WTC11 (cell line): ENCODE measurements at regions not wholly inside any gene's neighbourhood (a gene's known extent, or its start where the extent isn't known, plus 50 kb on each side); places are given as distances from the start of the nearest gene placed in this dataset.

Source experiments
- ATAC-seq: fragments of 200-7000 bp; cut with Tn5 transposase; 2 replicates; pipeline ENCODE4 v1.10.0; 2021; ENCODE audit warnings: mild to moderate bottlenecking, moderate library complexity
- CTCF ChIA-PET: fragments of 300-600 bp; sonication (Branson Sonifier 250); formaldehyde crosslinking; loops from one replicate; lab custom pipeline; 2021; ENCODE audit warnings: antibody characterized with exemption; lab: Charles Lee
- POLR2A ChIA-PET: fragments of 350-600 bp; sonication (Branson Sonifier 250); formaldehyde crosslinking; loops from one replicate; lab custom pipeline; 2021; ENCODE audit warnings: antibody characterized with exemption; lab: Charles Lee
- DNase-seq: peaks from one replicate; pipeline ENCODE4 v3.0.0; 2021; ENCODE audit warnings: low spot score
- H3K27ac Mint-ChIP-seq: 2 replicates; pipeline ENCODE4 v1.8.0; 2021; ENCODE audit warnings: mixed read lengths
- H3K27me3 Mint-ChIP-seq: 2 replicates; pipeline ENCODE4 v1.8.0; 2021; ENCODE audit warnings: low read depth, mild to moderate bottlenecking, moderate library complexity, mixed read lengths
- H3K36me3 Mint-ChIP-seq: 2 replicates; pipeline ENCODE4 v1.8.0; 2021; ENCODE audit warnings: mixed read lengths
- H3K4me1 Mint-ChIP-seq: 2 replicates; pipeline ENCODE4 v1.8.0; 2022; ENCODE audit warnings: mixed read lengths
- H3K4me3 Mint-ChIP-seq: 2 replicates; pipeline ENCODE4 v1.8.0; 2021; ENCODE audit warnings: mild to moderate bottlenecking, moderate library complexity, mixed read lengths
- H3K9me3 Mint-ChIP-seq: 2 replicates; pipeline ENCODE4 v1.8.0; 2021; ENCODE audit warnings: mixed read lengths
- CBFB ChIP-seq: sonication (generic); formaldehyde crosslinking; IDR thresholded peaks from 2 replicates; pipeline ENCODE4 v1.8.1; 2022; ENCODE audit warnings: mild to moderate bottlenecking, low read depth, missing genetic modification reagents
- ETV6 ChIP-seq: sonication (generic); formaldehyde crosslinking; IDR thresholded peaks from 2 replicates; pipeline ENCODE4 v1.8.1; 2022; ENCODE audit warnings: mild to moderate bottlenecking, missing genetic modification reagents
- FOXP1 ChIP-seq: sonication (generic); formaldehyde crosslinking; IDR thresholded peaks from 2 replicates; pipeline ENCODE4 v1.8.0; 2022; ENCODE audit warnings: missing genetic modification reagents, mild to moderate bottlenecking, moderate library complexity, borderline replicate concordance
- GRHL2 ChIP-seq: fragments of 250-450 bp; sonication (Bioruptor Pico); IDR thresholded peaks from 2 replicates; pipeline ENCODE4 v1.8.0; 2022; ENCODE audit warnings: mild to moderate bottlenecking, moderate library complexity; ENCODE audit not compliant: insufficient replicate concordance, severe bottlenecking
- JUN ChIP-seq: sonication (generic); formaldehyde crosslinking; IDR thresholded peaks from 2 replicates; pipeline ENCODE4 v1.8.0; 2023; ENCODE audit warnings: mild to moderate bottlenecking, missing genetic modification reagents
- MYBL2 ChIP-seq: sonication (generic); formaldehyde crosslinking; IDR thresholded peaks from 2 replicates; pipeline ENCODE4 v1.8.1; 2023; ENCODE audit warnings: mild to moderate bottlenecking, moderate library complexity, missing genetic modification reagents
- NR2C2 ChIP-seq: sonication (generic); formaldehyde crosslinking; IDR thresholded peaks from 2 replicates; pipeline ENCODE4 v1.8.0; 2022; ENCODE audit warnings: mild to moderate bottlenecking, missing genetic modification reagents
- TCF7 ChIP-seq: sonication (generic); formaldehyde crosslinking; IDR thresholded peaks from 2 replicates; pipeline ENCODE4 v1.8.0; 2022; ENCODE audit warnings: mild to moderate bottlenecking, low read depth, missing genetic modification reagents, moderate library complexity
- TF ChIP-seq, protein P1 (sequence below): fragments of 250-450 bp; sonication (Bioruptor Pico); IDR thresholded peaks from 2 replicates; pipeline ENCODE4 v1.9.0; 2021; ENCODE audit warnings: moderate library complexity, mild to moderate bottlenecking, inconsistent platforms, borderline replicate concordance
- TF ChIP-seq, protein P2 (sequence below): fragments of 250-450 bp; sonication (Bioruptor Pico); IDR thresholded peaks from 2 replicates; pipeline ENCODE4 v1.9.0; 2021; ENCODE audit warnings: mild to moderate bottlenecking, borderline replicate concordance
- TF ChIP-seq, protein P3 (sequence below): sonication (generic); formaldehyde crosslinking; conservative IDR thresholded peaks from 2 replicates; pipeline ENCODE4 v1.8.1; 2022; ENCODE audit warnings: mild to moderate bottlenecking, missing genetic modification reagents
- TF ChIP-seq, protein P4 (sequence below): sonication (generic); formaldehyde crosslinking; IDR thresholded peaks from 2 replicates; pipeline ENCODE4 v1.8.0; 2022; ENCODE audit warnings: missing genetic modification reagents
- TF ChIP-seq, protein P5 (sequence below): sonication (generic); formaldehyde crosslinking; IDR thresholded peaks from 2 replicates; pipeline ENCODE4 v1.8.0; 2022; ENCODE audit warnings: mild to moderate bottlenecking, missing genetic modification reagents
- TF ChIP-seq, protein P6 (sequence below): fragments of 250-450 bp; sonication (Bioruptor Pico); IDR thresholded peaks from 2 replicates; pipeline ENCODE4 v1.8.0; 2021; ENCODE audit warnings: mild to moderate bottlenecking
- TF ChIP-seq, protein P7 (sequence below): sonication (generic); formaldehyde crosslinking; IDR thresholded peaks from 2 replicates; pipeline ENCODE4 v1.8.1; 2023; ENCODE audit warnings: mild to moderate bottlenecking, moderate library complexity, missing genetic modification reagents
- TF ChIP-seq, protein P8 (sequence below): sonication (generic); formaldehyde crosslinking; IDR thresholded peaks from 2 replicates; pipeline ENCODE4 v1.8.0; 2022; ENCODE audit warnings: mild to moderate bottlenecking, missing genetic modification reagents
- TF ChIP-seq, protein P9 (sequence below): sonication (generic); formaldehyde crosslinking; IDR thresholded peaks from 2 replicates; pipeline ENCODE4 v1.8.1; 2023; ENCODE audit warnings: mild to moderate bottlenecking, missing genetic modification reagents, borderline replicate concordance

DNA sequence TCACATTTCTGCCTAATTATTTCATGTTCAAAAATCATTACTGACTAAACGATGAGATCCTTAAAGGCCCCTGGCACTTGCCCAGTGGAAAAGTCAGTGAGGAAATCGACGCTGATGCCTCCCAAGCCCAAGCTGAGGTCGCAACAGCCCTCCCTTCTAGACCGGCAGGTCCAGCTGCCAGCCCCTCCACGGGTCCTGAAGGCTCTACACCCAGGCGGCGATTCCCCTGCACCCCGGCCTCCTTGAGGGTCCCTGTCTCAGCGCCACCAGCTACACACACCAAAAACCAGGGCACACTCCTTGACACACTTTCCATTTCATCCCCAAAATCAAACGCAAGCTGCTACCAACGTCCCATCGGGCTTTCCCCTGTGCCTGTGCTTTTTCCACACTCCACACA, 200.1 kb upstream of the RNF32 start (continued):
- TF ChIP-seq, protein P1, sequence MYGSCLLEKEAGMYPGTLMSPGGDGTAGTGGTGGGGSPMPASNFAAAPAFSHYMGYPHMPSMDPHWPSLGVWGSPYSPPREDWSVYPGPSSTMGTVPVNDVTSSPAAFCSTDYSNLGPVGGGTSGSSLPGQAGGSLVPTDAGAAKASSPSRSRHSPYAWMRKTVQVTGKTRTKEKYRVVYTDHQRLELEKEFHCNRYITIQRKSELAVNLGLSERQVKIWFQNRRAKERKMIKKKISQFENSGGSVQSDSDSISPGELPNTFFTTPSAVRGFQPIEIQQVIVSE (CRISPR knock-in tag), result no peak

DNA sequence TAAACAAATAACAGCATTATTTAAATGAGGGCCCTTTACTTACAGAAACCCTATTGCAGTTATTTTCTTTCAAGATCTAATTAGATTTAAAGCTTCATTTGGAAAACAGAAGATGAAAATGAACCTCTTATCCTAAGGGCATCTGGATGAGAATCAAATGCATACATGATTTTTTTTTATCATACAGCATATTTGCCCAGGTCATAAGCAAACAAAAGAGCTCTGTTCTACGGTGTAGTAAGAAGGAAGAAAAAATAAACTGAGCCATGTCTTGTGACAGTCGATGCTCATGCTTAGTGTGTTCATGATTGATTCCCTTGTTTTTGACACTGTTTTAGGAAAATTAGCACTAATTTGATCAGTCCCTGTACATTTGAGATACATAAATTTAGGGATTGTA, 202.6 kb upstream of the RNF32 start:
- ChIA-PET CTCF (no interaction called here), POLR2A (no interaction called here)
- ATAC-seq (no peak), DNase-seq (no peak)
- H3K27me3 Mint-ChIP-seq, result no peaks in the 10 kb centered on the region; the same call in none of the 2 replicates
- H3K4me3 Mint-ChIP-seq, result no peak overlapping the region
- peaks cover 41% of the 10 kb centered on the region for H3K9me3 Mint-ChIP-seq
- no peak overlapping the region for H3K27ac Mint-ChIP-seq
- H3K36me3 Mint-ChIP-seq, result peaks cover 15% of the 10 kb centered on the region
- H3K4me1 Mint-ChIP-seq, result peaks cover 10% of the 10 kb centered on the region
- TF ChIP-seq, protein P2, sequence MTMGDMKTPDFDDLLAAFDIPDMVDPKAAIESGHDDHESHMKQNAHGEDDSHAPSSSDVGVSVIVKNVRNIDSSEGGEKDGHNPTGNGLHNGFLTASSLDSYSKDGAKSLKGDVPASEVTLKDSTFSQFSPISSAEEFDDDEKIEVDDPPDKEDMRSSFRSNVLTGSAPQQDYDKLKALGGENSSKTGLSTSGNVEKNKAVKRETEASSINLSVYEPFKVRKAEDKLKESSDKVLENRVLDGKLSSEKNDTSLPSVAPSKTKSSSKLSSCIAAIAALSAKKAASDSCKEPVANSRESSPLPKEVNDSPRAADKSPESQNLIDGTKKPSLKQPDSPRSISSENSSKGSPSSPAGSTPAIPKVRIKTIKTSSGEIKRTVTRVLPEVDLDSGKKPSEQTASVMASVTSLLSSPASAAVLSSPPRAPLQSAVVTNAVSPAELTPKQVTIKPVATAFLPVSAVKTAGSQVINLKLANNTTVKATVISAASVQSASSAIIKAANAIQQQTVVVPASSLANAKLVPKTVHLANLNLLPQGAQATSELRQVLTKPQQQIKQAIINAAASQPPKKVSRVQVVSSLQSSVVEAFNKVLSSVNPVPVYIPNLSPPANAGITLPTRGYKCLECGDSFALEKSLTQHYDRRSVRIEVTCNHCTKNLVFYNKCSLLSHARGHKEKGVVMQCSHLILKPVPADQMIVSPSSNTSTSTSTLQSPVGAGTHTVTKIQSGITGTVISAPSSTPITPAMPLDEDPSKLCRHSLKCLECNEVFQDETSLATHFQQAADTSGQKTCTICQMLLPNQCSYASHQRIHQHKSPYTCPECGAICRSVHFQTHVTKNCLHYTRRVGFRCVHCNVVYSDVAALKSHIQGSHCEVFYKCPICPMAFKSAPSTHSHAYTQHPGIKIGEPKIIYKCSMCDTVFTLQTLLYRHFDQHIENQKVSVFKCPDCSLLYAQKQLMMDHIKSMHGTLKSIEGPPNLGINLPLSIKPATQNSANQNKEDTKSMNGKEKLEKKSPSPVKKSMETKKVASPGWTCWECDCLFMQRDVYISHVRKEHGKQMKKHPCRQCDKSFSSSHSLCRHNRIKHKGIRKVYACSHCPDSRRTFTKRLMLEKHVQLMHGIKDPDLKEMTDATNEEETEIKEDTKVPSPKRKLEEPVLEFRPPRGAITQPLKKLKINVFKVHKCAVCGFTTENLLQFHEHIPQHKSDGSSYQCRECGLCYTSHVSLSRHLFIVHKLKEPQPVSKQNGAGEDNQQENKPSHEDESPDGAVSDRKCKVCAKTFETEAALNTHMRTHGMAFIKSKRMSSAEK (CRISPR knock-in tag), result no peak
- TF ChIP-seq, protein P3, sequence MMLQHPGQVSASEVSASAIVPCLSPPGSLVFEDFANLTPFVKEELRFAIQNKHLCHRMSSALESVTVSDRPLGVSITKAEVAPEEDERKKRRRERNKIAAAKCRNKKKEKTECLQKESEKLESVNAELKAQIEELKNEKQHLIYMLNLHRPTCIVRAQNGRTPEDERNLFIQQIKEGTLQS (CRISPR knock-in tag), result no peak
- TF ChIP-seq, protein P4, sequence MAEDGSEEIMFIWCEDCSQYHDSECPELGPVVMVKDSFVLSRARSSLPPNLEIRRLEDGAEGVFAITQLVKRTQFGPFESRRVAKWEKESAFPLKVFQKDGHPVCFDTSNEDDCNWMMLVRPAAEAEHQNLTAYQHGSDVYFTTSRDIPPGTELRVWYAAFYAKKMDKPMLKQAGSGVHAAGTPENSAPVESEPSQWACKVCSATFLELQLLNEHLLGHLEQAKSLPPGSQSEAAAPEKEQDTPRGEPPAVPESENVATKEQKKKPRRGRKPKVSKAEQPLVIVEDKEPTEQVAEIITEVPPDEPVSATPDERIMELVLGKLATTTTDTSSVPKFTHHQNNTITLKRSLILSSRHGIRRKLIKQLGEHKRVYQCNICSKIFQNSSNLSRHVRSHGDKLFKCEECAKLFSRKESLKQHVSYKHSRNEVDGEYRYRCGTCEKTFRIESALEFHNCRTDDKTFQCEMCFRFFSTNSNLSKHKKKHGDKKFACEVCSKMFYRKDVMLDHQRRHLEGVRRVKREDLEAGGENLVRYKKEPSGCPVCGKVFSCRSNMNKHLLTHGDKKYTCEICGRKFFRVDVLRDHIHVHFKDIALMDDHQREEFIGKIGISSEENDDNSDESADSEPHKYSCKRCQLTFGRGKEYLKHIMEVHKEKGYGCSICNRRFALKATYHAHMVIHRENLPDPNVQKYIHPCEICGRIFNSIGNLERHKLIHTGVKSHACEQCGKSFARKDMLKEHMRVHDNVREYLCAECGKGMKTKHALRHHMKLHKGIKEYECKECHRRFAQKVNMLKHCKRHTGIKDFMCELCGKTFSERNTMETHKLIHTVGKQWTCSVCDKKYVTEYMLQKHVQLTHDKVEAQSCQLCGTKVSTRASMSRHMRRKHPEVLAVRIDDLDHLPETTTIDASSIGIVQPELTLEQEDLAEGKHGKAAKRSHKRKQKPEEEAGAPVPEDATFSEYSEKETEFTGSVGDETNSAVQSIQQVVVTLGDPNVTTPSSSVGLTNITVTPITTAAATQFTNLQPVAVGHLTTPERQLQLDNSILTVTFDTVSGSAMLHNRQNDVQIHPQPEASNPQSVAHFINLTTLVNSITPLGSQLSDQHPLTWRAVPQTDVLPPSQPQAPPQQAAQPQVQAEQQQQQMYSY (CRISPR knock-in tag), result no peak
- no peak for TF ChIP-seq ETV6 (CRISPR knock-in tag)
- TF ChIP-seq, protein P5, sequence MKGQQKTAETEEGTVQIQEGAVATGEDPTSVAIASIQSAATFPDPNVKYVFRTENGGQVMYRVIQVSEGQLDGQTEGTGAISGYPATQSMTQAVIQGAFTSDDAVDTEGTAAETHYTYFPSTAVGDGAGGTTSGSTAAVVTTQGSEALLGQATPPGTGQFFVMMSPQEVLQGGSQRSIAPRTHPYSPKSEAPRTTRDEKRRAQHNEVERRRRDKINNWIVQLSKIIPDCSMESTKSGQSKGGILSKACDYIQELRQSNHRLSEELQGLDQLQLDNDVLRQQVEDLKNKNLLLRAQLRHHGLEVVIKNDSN (CRISPR knock-in tag), result no peak
- no peak for TF ChIP-seq NR2C2 (CRISPR knock-in tag)
- TF ChIP-seq, protein P6, sequence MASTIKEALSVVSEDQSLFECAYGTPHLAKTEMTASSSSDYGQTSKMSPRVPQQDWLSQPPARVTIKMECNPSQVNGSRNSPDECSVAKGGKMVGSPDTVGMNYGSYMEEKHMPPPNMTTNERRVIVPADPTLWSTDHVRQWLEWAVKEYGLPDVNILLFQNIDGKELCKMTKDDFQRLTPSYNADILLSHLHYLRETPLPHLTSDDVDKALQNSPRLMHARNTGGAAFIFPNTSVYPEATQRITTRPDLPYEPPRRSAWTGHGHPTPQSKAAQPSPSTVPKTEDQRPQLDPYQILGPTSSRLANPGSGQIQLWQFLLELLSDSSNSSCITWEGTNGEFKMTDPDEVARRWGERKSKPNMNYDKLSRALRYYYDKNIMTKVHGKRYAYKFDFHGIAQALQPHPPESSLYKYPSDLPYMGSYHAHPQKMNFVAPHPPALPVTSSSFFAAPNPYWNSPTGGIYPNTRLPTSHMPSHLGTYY, result no peak
- TF ChIP-seq FOXP1 (CRISPR knock-in tag), result no peak
- TF ChIP-seq, protein P7, sequence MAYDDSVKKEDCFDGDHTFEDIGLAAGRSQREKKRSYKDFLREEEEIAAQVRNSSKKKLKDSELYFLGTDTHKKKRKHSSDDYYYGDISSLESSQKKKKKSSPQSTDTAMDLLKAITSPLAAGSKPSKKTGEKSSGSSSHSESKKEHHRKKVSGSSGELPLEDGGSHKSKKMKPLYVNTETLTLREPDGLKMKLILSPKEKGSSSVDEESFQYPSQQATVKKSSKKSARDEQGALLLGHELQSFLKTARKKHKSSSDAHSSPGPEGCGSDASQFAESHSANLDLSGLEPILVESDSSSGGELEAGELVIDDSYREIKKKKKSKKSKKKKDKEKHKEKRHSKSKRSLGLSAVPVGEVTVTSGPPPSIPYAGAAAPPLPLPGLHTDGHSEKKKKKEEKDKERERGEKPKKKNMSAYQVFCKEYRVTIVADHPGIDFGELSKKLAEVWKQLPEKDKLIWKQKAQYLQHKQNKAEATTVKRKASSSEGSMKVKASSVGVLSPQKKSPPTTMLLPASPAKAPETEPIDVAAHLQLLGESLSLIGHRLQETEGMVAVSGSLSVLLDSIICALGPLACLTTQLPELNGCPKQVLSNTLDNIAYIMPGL (CRISPR knock-in tag), result no peak
- TF ChIP-seq, protein P8, sequence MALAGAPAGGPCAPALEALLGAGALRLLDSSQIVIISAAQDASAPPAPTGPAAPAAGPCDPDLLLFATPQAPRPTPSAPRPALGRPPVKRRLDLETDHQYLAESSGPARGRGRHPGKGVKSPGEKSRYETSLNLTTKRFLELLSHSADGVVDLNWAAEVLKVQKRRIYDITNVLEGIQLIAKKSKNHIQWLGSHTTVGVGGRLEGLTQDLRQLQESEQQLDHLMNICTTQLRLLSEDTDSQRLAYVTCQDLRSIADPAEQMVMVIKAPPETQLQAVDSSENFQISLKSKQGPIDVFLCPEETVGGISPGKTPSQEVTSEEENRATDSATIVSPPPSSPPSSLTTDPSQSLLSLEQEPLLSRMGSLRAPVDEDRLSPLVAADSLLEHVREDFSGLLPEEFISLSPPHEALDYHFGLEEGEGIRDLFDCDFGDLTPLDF, result no peak
- TF ChIP-seq TCF7 (CRISPR knock-in tag), result no peak
- no peak for TF ChIP-seq CBFB (CRISPR knock-in tag)
- no peak for TF ChIP-seq JUN (CRISPR knock-in tag)
- TF ChIP-seq, protein P9, sequence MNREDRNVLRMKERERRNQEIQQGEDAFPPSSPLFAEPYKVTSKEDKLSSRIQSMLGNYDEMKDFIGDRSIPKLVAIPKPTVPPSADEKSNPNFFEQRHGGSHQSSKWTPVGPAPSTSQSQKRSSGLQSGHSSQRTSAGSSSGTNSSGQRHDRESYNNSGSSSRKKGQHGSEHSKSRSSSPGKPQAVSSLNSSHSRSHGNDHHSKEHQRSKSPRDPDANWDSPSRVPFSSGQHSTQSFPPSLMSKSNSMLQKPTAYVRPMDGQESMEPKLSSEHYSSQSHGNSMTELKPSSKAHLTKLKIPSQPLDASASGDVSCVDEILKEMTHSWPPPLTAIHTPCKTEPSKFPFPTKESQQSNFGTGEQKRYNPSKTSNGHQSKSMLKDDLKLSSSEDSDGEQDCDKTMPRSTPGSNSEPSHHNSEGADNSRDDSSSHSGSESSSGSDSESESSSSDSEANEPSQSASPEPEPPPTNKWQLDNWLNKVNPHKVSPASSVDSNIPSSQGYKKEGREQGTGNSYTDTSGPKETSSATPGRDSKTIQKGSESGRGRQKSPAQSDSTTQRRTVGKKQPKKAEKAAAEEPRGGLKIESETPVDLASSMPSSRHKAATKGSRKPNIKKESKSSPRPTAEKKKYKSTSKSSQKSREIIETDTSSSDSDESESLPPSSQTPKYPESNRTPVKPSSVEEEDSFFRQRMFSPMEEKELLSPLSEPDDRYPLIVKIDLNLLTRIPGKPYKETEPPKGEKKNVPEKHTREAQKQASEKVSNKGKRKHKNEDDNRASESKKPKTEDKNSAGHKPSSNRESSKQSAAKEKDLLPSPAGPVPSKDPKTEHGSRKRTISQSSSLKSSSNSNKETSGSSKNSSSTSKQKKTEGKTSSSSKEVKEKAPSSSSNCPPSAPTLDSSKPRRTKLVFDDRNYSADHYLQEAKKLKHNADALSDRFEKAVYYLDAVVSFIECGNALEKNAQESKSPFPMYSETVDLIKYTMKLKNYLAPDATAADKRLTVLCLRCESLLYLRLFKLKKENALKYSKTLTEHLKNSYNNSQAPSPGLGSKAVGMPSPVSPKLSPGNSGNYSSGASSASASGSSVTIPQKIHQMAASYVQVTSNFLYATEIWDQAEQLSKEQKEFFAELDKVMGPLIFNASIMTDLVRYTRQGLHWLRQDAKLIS, result no peak
- TF ChIP-seq MYBL2 (CRISPR knock-in tag), result no peak
- TF ChIP-seq GRHL2, result no peak
